GM19438 (cell line): ENCODE measurements at regions not wholly inside any gene's neighbourhood (a gene's known extent, or its start where the extent isn't known, plus 50 kb on each side); places are given as distances from the start of the nearest gene placed in this dataset.

ENCODE experiments used
- ATAC-seq: cut with Tn5 transposase; IDR thresholded peaks from one replicate; pipeline ENCODE4 v1.9.1; 2021; ENCODE audit warnings: low read depth; ENCODE audit not compliant: unreplicated experiment

DNA sequence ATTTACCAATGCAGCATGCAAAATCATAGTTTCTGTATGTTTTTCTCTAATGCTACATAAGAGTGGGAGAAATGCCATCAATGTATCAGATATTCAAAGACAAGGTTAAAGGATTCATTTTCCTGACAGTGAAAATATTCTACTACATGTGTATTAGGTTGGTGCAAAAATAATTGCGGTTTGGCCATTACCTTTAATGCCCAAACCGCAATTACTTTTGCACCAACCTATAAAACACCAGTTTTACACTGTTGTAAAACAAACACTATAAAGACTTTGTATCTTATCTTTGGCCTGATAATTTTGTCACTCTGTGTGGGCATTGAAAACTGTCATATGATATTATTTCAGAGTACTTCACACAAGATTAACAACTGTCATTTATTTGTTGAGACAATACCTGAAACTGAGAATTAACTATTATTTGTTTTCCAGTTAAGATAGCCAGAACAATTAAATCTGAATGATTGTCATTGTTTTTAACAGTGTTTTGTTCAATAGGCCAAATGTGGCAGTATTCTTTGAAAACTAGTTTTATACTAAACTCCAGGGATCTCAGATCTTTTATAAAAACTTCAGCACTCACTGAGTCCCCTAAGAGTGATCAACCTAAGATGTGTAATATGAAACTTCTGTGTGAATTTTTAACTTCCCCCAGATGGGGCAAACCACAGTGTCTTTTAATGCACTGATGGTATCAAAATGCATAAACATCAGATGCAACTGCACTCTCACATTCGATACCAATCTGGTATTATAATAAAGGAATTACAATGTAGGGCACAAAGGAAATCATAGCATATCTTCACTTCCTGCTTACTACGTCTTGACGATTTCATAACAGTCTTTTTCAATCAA is 53.8 kb upstream of the FBN2 start:
- ATAC-seq, result no peak

DNA sequence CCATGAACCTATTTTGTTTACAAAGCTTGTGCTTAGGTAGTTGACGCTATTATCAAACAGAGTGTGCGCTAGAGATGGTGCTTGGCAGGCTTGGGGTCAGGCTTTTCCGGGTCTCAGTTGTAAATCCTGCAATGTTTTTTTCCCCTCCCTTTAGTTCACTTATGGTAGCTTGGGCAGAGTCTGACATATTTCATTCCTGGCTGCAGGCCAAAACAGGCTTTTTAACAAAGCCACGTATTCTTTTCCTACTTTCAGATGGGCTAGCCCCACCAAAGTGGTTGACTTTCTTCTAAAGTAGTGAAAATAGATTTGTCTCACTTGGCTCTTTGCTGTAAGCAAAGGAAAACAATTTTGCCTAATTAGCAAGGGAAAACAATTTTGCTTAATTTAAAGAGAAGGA is 58.0 kb upstream of the FBN2 start:
- no peak for ATAC-seq

DNA sequence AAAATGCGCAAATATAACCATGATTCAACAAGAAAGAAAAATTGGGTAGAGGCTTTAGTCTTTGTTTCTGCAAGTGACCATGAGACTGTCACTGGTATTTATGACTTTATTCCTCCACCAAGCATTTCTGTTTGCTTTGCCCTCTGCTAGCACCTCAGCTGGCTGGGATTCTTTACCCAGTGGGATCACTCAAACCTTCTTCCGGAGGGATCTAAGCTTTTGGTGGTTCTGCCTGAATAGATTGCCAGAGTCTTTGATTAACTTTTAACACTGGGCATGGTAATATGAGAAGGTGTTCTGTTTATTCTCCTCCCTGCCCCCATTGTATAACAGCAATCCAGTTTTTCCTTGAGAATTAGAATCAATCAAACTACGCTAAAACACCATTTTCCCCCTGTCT is 59.1 kb upstream of the FBN2 start:
- no peak for ATAC-seq

GRCh38 chr5:128613128-128613527 is 75.1 kb upstream of the FBN2 start:
- no peak for ATAC-seq

GRCh38 chr5:128613766-128614165 is 75.7 kb upstream of the FBN2 start:
- ATAC-seq, result no peak

DNA sequence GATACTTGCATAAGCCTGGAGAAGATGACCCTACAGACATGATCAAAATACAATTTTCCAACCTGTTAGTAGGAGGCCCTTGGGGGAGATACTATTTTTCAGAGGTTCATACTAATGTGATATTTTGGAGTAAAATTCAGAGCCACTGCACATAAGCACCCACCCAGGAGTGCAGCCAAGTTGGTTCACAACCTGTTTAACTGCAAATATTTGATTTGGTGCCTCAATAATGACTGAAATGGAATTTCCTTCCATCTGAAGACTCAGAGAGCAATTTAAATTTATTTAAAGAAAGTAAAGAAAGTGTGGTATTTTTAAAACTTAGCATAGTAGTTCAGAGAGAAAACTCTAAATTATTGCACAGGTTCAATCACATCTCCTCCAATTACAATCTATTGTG is 77.5 kb upstream of the FBN2 start:
- ATAC-seq, result no peak

DNA sequence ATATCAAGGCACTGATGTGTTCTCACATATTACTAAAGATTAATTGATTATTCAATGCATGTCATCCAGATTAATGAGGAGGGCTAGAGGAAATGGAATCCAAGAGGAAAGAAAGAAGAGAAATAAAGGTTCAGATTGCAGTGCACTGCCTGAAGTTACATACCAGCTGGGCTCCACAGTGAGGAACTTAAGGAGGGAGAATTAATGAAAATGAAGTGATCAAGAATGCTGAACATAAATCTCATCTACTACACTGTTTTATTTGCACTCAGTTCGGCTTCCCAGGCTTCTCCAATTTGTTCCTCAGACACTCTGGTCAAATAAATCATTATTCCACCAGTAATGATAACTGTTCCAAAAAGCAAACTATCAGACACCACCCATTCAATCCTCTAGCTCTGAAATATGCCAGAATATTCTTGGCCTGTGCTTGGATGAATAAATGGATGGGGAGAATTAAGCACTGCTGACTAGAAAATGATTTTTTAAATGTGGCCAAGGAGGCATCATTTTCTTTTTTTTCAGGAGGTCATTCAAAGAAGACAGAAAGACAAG is 88.6 kb upstream of the FBN2 start:
- ATAC-seq, result no peak

- no peak for ATAC-seq
Observed at GRCh38 chr5:128627939-128628338, 89.9 kb upstream of the FBN2 start.

- no peak for ATAC-seq
Observed at GRCh38 chr5:128629157-128629556, 91.1 kb upstream of the FBN2 start.

DNA sequence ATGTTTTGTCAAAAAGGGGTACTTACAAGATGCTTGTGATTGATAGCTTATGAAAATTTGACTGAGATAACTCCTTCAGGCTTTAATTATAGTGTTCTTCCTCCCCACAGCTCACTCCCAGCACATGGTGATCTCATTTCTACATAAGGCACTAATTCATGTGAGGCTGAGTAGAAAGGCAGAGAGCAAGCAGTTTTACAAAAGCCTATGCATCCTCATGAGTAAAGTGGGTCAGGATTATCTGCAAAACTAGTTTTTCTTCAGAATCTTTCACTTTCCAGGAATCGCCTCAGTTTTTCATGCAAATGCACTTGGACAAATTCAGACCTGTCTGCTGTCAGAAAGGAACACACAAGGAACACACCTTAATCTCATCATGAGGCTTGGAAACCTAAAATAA is 92.1 kb upstream of the FBN2 start:
- ATAC-seq, result no peak

- no peak for ATAC-seq
Observed at GRCh38 chr5:128631771-128632170, 93.7 kb upstream of the FBN2 start.

DNA sequence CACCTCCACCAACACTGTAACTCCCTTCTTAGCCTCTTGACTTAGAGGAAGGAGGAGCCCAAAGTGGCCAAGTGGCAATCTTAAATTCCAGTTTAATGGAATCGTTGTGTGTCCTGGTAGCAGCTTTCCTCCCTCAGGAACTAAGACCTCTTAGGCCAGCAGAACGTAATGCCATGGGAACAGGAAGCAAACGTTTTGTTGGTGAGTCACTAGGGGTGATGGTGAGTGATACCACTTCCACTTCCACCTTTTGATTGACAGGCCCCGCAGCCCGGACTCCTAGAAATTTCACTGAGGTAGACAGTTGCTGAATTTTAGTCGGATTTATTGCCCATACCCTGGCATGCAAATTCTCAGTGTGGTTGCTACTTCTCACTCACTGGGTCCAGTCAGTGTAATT is 94.2 kb upstream of the FBN2 start:
- ATAC-seq, result no peak

DNA sequence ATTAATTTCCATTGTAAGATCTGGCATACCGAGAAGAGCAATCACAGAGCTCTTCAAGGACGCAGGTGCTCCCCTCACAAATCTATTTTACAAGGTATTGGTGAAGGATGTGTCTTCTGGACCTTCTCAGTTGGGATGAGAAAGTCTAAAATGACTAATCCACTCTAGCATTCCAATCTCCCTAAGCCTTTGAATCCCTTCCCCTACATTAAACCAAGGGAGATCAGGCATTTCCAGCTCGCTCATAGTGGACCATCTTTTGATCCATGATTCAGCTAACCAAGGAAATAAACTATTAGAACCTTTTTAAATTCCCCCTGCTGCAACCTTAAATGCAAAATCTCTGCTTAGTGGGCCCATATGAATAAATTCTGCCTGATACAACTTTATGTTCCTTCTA is 95.9 kb upstream of the FBN2 start:
- no peak for ATAC-seq

- ATAC-seq, result no peak
Observed at GRCh38 chr5:128635379-128635778, 97.3 kb upstream of the FBN2 start.

DNA sequence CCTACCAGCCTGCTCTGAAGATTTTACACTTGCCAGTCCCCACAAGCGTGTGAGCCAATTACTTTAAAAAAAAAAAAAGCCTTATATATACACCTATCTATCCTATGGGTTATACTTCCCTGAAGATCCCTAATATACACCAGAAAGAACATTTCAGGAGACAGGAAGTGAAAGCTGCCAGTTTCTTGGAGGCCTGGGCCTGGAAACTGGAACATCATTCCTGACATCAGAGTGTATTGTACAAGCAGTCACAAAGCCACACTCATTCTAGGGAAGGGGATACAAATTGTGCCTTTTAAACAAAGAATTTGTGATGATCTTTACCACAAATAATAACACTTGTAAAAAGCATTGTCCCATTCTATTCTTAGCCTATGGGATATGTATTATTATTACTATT is 98.3 kb upstream of the FBN2 start:
- ATAC-seq, result no peak

DNA sequence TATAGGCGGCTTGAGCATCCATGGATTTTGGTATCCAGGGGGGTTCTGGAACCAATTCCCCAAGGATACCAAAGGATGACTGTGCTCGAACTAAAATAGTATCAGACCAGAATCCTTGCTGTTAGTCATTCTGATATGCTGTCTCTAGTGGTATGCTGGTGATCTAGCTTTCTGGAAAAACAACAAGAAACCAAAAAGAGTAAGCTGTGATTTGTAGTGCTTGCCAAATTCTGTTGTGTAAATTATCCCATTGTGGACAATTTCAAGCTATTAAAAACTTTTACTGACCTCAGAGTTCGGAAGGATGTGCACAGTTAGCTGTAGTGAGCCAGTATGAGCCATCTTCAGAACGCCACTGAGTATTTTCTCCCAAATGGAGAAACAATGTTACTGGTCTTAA is 99.0 kb upstream of the FBN2 start:
- ATAC-seq, result no peak

DNA sequence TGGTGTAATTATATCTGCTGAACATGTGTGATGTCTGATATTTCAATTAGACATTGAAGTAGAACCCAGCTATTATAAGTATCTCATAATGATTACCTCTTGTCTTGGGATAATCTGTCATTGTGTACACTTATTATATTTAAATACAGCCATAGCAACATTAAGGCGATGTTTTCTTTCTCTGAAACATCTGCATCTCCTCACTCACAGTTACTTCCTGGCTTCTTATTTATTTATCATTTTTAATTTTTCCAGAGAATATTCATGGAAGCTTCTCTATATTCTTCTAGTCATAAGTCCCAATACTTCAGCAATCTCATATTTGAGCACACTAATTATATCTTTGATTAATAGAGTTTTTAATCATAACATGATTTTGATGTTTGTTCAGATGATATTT is 103.8 kb upstream of the FBN2 start:
- no peak for ATAC-seq

- ATAC-seq, result no peak
Observed at GRCh38 chr5:128644863-128645262, 106.8 kb upstream of the FBN2 start.

- no peak for ATAC-seq
Observed at GRCh38 chr5:128645581-128645980, 107.5 kb upstream of the FBN2 start.

DNA sequence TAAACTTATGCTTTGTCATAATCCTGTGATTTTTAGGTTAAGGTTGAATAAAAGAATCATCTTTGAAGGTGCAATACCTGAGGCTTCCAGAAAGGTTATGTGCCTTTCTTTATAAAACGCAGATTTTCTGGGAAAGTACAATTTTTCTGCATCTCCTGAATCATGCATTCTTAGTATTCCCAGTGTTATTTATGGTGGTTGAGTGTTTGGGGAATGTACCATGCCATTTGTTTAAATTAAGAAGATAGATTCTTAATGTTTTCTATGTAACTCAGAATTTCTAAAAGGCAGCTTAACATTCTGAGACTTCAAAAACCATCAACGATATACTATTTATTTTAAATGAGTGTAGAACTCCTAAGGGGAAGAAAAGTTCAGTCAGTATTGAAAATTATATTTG is 108.1 kb upstream of the FBN2 start:
- no peak for ATAC-seq

DNA sequence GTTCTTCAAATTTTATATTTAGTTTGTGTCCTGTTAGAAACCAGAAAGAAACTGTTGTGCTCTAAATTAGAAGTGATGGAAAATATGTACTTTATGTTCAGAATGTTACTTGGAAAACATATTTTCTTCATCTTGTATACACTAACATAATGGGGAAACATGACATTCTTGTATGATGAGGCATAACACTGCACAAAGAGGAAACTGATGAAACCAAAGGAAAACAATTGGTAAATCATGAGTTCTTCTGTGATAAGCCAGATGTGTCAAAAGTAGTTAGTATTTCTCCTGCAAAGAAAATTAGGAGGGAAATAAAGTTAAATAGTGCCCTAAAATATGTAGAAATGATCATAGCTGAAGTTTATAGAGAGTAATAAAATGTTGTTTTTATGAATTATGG is 111.1 kb upstream of the FBN2 start:
- ATAC-seq, result no peak

- no peak for ATAC-seq
Observed at GRCh38 chr5:128662997-128663396, 125.0 kb upstream of the FBN2 start.
